HS-5 (cell line): ENCODE measurements at regions not wholly inside any gene's neighbourhood (a gene's known extent, or its start where the extent isn't known, plus 50 kb on each side); places are given as distances from the start of the nearest gene placed in this dataset.

Experiments used
- DNase-seq: peaks from one replicate; pipeline ENCODE4 v3.0.0-alpha.2; 2012; ENCODE audit warnings: low read depth

- peak; percentile 67 for DNase-seq
Measured at GRCh38 chr1:72936151-72936740, 653.9 kb upstream of the NEGR1 start.

GRCh38 chr1:72932025-72932424 is 649.7 kb upstream of the NEGR1 start:
- DNase-seq: no peak

GRCh38 chr1:72930528-72930927 is 648.2 kb upstream of the NEGR1 start:
- no peak for DNase-seq

- no peak for DNase-seq
Measured at GRCh38 chr1:72918940-72919339, 636.6 kb upstream of the NEGR1 start.

- DNase-seq: no peak
Measured at GRCh38 chr1:72917920-72918319, 635.6 kb upstream of the NEGR1 start.

GRCh38 chr1:72915581-72915980 is 633.2 kb upstream of the NEGR1 start:
- no peak for DNase-seq

- no peak for DNase-seq
Measured at GRCh38 chr1:72911656-72912055, 629.3 kb upstream of the NEGR1 start.

GRCh38 chr1:72896256-72896655 is 613.9 kb upstream of the NEGR1 start:
- DNase-seq: no peak

- DNase-seq: peak; percentile 56
Measured at GRCh38 chr1:72892461-72892860, 610.1 kb upstream of the NEGR1 start.

GRCh38 chr1:72891976-72892375 is 609.6 kb upstream of the NEGR1 start:
- DNase-seq: peak; percentile 23

GRCh38 chr1:72885841-72886240 is 603.5 kb upstream of the NEGR1 start:
- no peak for DNase-seq

GRCh38 chr1:72885017-72885416 is 602.7 kb upstream of the NEGR1 start:
- no peak for DNase-seq

- DNase-seq: no peak
Measured at GRCh38 chr1:72869873-72870272, 587.5 kb upstream of the NEGR1 start.

GRCh38 chr1:72869441-72869840 is 587.1 kb upstream of the NEGR1 start:
- no peak for DNase-seq

- no peak for DNase-seq
Measured at GRCh38 chr1:72851597-72851996, 569.3 kb upstream of the NEGR1 start.

GRCh38 chr1:72848997-72849396 is 566.7 kb upstream of the NEGR1 start:
- DNase-seq: no peak

GRCh38 chr1:72847651-72848050 is 565.3 kb upstream of the NEGR1 start:
- no peak for DNase-seq

GRCh38 chr1:72846476-72847278 is 564.3 kb upstream of the NEGR1 start:
- DNase-seq: no peak

- DNase-seq: no peak
Measured at GRCh38 chr1:72845981-72846380, 563.6 kb upstream of the NEGR1 start.

GRCh38 chr1:72845381-72845780 is 563.0 kb upstream of the NEGR1 start:
- DNase-seq: no peak

GRCh38 chr1:72837781-72838180 is 555.4 kb upstream of the NEGR1 start:
- no peak for DNase-seq

GRCh38 chr1:72830606-72831390 is 548.5 kb upstream of the NEGR1 start:
- no peak for DNase-seq

GRCh38 chr1:72827278-72827677 is 544.9 kb upstream of the NEGR1 start:
- DNase-seq: peak; percentile 33
